ENCODE measurements at regions not wholly inside any gene's neighbourhood (a gene's known extent, or its start where the extent isn't known, plus 50 kb on each side); places are given as distances from the start of the nearest gene placed in this dataset.

GRCh38 chr4:20529691-20530090 lies 170.6 kb upstream of the PACRGL start:
- H3K18ac ChIP-seq (ENCODE audit: insufficient read length, low read depth, low read length) = no peak overlapping the region
- no peaks in the 10 kb centered on the region for H3K9me3 ChIP-seq (ENCODE audit: control insufficient read depth, low read depth, low read length)
- no peak overlapping the region for H3T11ph ChIP-seq (ENCODE audit: low read length)
- no peaks in the 10 kb centered on the region for H3K27me3 ChIP-seq (ENCODE audit: insufficient read depth, low read length)
- H3K9ac ChIP-seq (ENCODE audit: extremely low read depth, insufficient read length, low read length) = no peak overlapping the region
- H4K20me1 ChIP-seq (ENCODE audit: control insufficient read depth, insufficient read depth, insufficient read length) = peaks cover 3% of the 10 kb centered on the region
- no peaks in the 10 kb centered on the region for H3K23me2 ChIP-seq (ENCODE audit: insufficient read length, low read depth, low read length, poor library complexity, severe bottlenecking)
- no peak overlapping the region for H3K14ac ChIP-seq (ENCODE audit: insufficient read depth, low read length)
- no peak overlapping the region for H2AK5ac ChIP-seq (ENCODE audit: insufficient read length, low read length)
- no peak overlapping the region for H3K4me2 ChIP-seq (ENCODE audit: insufficient read depth, insufficient read length, low read length)
- H3K23ac ChIP-seq (ENCODE audit: insufficient read length, low read depth, low read length) = no peak overlapping the region
- no peak overlapping the region for H2BK5ac ChIP-seq (ENCODE audit: insufficient read length, low read length)
- no peaks in the 10 kb centered on the region for H3K79me1 ChIP-seq (ENCODE audit: insufficient read depth, low read depth, low read length, poor library complexity, severe bottlenecking)
- no peak overlapping the region for H3K27ac Mint-ChIP-seq
- H2BK12ac ChIP-seq (ENCODE audit: insufficient read length, low read depth, low read length) = no peak overlapping the region
- H3K36me3 Mint-ChIP-seq (ENCODE audit: insufficient read depth in 1 of 3, low read depth in 3 of 3) = no peaks in the 10 kb centered on the region
- no peak overlapping the region for H3K4ac ChIP-seq (ENCODE audit: low read depth, low read length)
- no peak overlapping the region for H3K27ac ChIP-seq (ENCODE audit: insufficient read length, low read depth, low read length)
- H3K4me3 Mint-ChIP-seq = no peak overlapping the region
- no peaks in the 10 kb centered on the region for H3K4me1 ChIP-seq (ENCODE audit: insufficient read depth, low read length)
- H4K8ac ChIP-seq (replicated peaks; ENCODE audit: insufficient read length, low read depth, low read length) = no peak overlapping the region
- no peak overlapping the region for H2AFZ ChIP-seq (ENCODE audit: low read length)
- no peak overlapping the region for H2BK15ac ChIP-seq (ENCODE audit: low read depth, low read length)
- TF ChIP-seq, protein P1, sequence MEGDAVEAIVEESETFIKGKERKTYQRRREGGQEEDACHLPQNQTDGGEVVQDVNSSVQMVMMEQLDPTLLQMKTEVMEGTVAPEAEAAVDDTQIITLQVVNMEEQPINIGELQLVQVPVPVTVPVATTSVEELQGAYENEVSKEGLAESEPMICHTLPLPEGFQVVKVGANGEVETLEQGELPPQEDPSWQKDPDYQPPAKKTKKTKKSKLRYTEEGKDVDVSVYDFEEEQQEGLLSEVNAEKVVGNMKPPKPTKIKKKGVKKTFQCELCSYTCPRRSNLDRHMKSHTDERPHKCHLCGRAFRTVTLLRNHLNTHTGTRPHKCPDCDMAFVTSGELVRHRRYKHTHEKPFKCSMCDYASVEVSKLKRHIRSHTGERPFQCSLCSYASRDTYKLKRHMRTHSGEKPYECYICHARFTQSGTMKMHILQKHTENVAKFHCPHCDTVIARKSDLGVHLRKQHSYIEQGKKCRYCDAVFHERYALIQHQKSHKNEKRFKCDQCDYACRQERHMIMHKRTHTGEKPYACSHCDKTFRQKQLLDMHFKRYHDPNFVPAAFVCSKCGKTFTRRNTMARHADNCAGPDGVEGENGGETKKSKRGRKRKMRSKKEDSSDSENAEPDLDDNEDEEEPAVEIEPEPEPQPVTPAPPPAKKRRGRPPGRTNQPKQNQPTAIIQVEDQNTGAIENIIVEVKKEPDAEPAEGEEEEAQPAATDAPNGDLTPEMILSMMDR (conservative IDR thresholded peaks at IDR 0.05) = no peak
- H2BK20ac ChIP-seq (ENCODE audit: low read depth, low read length, poor library complexity, severe bottlenecking) = no peak overlapping the region
- no peaks in the 10 kb centered on the region; a peak in 1 of 5 replicates for H3K9me3 Mint-ChIP-seq
- no peak overlapping the region for H2BK120ac ChIP-seq (ENCODE audit: low read depth, low read length, poor library complexity, severe bottlenecking)
- no peak overlapping the region for H4K91ac ChIP-seq (ENCODE audit: insufficient read length, low read depth, low read length)
- no CpG with 5 or more reads among the region's 1 CpG for WGBS (ENCODE audit: extremely low coverage, insufficient read length, low lambda C conversion rate)
- H4K5ac ChIP-seq (ENCODE audit: insufficient read length, low read depth, low read length) = no peak overlapping the region
- H3K56ac ChIP-seq (ENCODE audit: insufficient read length, low read depth, low read length) = no peak overlapping the region
- no peaks in the 10 kb centered on the region for H3K4me1 Mint-ChIP-seq
- H3K79me2 ChIP-seq (ENCODE audit: insufficient read depth, low read length) = no peaks in the 10 kb centered on the region
- no peak for DNase-seq
- H3K27me3 Mint-ChIP-seq (ENCODE audit: low read depth) = no peaks in the 10 kb centered on the region
